ENCODE measurements at regions not wholly inside any gene's neighbourhood (a gene's known extent, or its start where the extent isn't known, plus 50 kb on each side); places are given as distances from the start of the nearest gene placed in this dataset.
"Not testable (repeated sequence)": the region's sequence is repeated elsewhere in the genome, so short reads cannot be mapped to it uniquely, and the experiment has no call there.

DNA sequence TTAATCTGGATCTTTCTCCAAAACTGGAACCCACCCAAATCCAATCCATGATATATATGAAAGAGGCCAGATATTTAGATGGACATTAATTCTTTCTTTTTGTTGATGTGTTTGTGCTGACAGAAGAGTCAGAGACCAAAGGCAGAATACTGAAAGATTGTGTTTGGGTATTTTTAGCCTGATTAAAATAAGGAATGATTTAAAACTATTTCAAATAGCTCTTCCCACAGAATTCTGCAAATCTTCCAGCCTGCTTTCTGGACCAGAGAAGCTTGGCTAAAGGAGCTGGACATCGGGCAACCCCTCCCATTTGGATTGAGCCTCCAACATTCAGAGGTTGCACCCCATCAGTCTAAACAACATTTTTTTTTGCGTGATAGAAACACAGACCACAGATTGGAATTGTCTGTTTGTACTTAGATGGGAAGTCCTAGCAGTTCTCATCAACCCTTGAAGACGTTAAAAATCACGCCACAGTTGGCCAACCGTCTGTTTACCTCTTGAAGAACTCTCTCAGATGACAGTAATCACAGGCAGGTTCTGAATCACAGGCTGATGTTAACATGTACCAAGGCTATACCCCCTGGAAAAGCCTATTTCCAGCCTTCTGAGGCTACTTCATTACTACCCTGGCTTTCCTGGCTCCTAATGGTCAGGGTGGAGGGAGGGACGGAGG lies 155.2 kb upstream of the NRP1 start:
- Histone ChIP-seq H3K9ac (no peak overlapping the region), H3K9me3 (replicated peaks in 1 of 11) (no peaks in the 10 kb centered on the region), H3K27ac (no peak overlapping the region), H3K4me3 (no peak overlapping the region), H3K4me1 (peaks cover 0 to 4% (median 0%) of the 10 kb centered on the region in 10 experiments; a peak in 3 of 20 replicates), H3K36me3 (no peaks in the 10 kb centered on the region), H3K4me2 (no peak overlapping the region), H3K27me3 (no peaks in the 10 kb centered on the region), H4K20me1 (no peaks in the 10 kb centered on the region)
- TF ChIP-seq Cebpa-rat (IDR thresholded peaks at IDR 0.05), result no peak

DNA sequence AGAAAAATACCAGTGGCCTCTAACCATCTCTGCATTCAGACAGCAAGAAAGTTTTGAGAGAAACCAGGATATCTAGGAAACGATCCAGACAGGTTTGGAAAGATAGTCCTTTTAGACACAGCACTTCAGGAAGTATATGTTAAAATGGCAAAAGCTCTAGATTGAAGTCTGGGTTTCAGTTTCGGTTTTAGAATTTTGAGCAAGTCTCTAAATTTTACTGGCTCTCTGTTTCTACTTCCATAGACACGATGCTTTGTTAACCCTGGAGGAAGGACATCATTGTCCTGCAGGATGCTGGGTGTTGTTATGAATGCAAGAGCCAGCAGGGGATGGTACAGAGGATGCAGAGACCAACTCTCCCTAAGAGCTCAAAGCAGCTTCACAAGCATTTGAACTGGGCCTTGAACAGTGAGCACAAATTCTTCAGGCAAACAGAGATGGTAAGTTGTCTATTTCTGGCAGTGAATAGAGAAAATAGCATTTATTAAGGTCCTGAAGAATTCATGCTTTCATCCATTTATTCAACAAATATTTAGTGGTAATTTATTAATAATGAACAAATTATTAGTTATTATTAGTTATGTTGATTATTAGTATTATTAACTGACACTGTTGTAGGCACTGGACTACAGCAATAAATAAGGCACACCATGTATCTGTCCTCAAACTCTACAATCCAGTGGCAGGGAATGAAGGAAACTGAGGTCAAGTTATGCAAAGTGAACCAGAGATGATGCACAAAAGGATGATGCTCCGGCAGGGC lies 152.7 kb upstream of the NRP1 start:
- Histone ChIP-seq H3K4me1 (peaks cover 0 to 11% (median 4%) of the 10 kb centered on the region in 10 experiments; a peak in 11 of 20 replicates), H3K4me3 (no peak overlapping the region), H3K4me2 (peak overlapping the region in 3 of 11 experiments; percentile 5 to 31 (median 28); a peak in 2 of 22 replicates), H3K27ac (0 out of 22 replicates have a peak overlapping the region, but pooled peaks of 1 of the 11 experiments have one; percentile 8), H3K36me3 (no peaks in the 10 kb centered on the region), H3K9ac (no peak overlapping the region), H3K9me3 (replicated peaks in 1 of 11) (no peaks in the 10 kb centered on the region), H4K20me1 (no peaks in the 10 kb centered on the region), H3K27me3 (no peaks in the 10 kb centered on the region)
- no peak for TF ChIP-seq Cebpa-rat (IDR thresholded peaks at IDR 0.05)

DNA sequence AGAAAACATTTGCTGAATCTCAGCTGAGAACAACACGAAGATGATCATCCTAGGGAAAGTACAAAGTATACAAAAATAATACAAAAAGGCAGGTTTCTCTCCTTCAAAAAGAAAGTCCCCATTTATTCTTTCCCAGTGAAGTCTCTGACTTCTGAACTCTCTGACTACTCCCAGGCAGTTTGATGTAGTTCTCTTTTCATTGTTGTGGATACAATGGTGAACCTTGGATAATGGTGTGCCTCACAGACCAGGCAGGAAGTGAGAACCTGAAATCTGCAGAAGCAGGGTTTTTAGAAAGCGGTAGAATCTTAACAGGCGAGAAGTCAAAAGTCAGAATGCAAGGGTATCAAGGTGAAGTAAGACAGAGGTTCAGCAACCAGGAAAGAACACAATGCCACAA lies 150.8 kb upstream of the NRP1 start:
- peaks cover 0 to 13% (median 2%) of the 10 kb centered on the region in 11 experiments; a peak in 6 of 22 replicates for H3K9me3 ChIP-seq (replicated peaks in 1 of 11)
- H4K20me1 ChIP-seq, result no peaks in the 10 kb centered on the region
- H3K4me1 ChIP-seq, result peaks cover 0 to 11% (median 4%) of the 10 kb centered on the region in 10 experiments; a peak in 11 of 20 replicates
- no peak for TF ChIP-seq Cebpa-rat (IDR thresholded peaks at IDR 0.05)
- H3K4me2 ChIP-seq, result no peak overlapping the region
- H3K27me3 ChIP-seq, result no peaks in the 10 kb centered on the region
- H3K9ac ChIP-seq, result no peak overlapping the region
- H3K4me3 ChIP-seq, result no peak overlapping the region
- no peaks in the 10 kb centered on the region for H3K36me3 ChIP-seq
- no peak overlapping the region for H3K27ac ChIP-seq

DNA sequence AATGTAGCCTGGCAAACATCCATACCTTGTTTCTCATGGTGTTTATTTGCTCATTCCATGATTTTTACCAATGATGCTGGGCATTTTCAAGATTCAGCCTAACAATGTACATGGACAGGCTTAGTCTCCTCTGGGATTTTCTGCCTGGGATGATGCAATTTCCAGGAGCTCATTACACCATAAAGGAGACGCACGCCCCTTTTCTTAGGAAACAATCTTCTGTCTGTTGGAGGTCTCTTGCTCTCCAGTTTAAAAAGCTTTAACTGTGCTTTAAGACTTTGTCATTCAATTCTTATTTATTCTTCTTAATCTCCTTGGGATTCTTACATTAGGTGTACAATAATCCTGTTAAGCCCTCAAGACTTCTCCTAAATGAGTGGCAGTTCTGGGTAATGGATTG lies 150.3 kb upstream of the NRP1 start:
- Histone ChIP-seq H3K4me2 (no peak overlapping the region), H4K20me1 (no peaks in the 10 kb centered on the region), H3K9ac (no peak overlapping the region), H3K4me3 (no peak overlapping the region), H3K36me3 (no peaks in the 10 kb centered on the region), H3K27ac (no peak overlapping the region), H3K9me3 (replicated peaks in 1 of 11) (peaks cover 0 to 14% (median 3%) of the 10 kb centered on the region in 11 experiments; a peak in 6 of 22 replicates), H3K4me1 (peaks cover 0 to 11% (median 4%) of the 10 kb centered on the region in 10 experiments; a peak in 11 of 20 replicates), H3K27me3 (no peaks in the 10 kb centered on the region)
- no peak for TF ChIP-seq Cebpa-rat (IDR thresholded peaks at IDR 0.05)

- Histone ChIP-seq H3K27ac (no peak overlapping the region), H3K4me3 (no peak overlapping the region), H3K9me3 (replicated peaks in 1 of 11) (peaks cover 0 to 14% (median 4%) of the 10 kb centered on the region in 11 experiments; a peak in 7 of 22 replicates), H3K9ac (no peak overlapping the region), H3K36me3 (no peaks in the 10 kb centered on the region), H3K4me1 (peaks cover 0 to 11% (median 4%) of the 10 kb centered on the region in 10 experiments; a peak in 11 of 20 replicates), H3K4me2 (peak overlapping the region in 4 of 11 experiments; percentile 6 to 45 (median 22); a peak in 7 of 22 replicates), H3K27me3 (no peaks in the 10 kb centered on the region), H4K20me1 (no peaks in the 10 kb centered on the region)
- no peak for TF ChIP-seq Cebpa-rat (IDR thresholded peaks at IDR 0.05)
Measured at GRCh38 chr10:33483816-33484190, 149.3 kb upstream of the NRP1 start.

GRCh38 chr10:33483124-33483815 lies 148.8 kb upstream of the NRP1 start:
- H3K27ac ChIP-seq, result no peak overlapping the region
- no peak overlapping the region for H3K4me3 ChIP-seq
- H3K36me3 ChIP-seq, result no peaks in the 10 kb centered on the region
- peaks cover 0 to 14% (median 4%) of the 10 kb centered on the region in 11 experiments; a peak in 7 of 22 replicates for H3K9me3 ChIP-seq (replicated peaks in 1 of 11)
- H3K9ac ChIP-seq, result no peak overlapping the region
- H3K4me2 ChIP-seq, result peak overlapping the region in 4 of 11 experiments; percentile 6 to 45 (median 22); a peak in 9 of 22 replicates
- H4K20me1 ChIP-seq, result no peaks in the 10 kb centered on the region
- peaks cover 0 to 11% (median 4%) of the 10 kb centered on the region in 10 experiments; a peak in 11 of 20 replicates for H3K4me1 ChIP-seq
- TF ChIP-seq Cebpa-rat (IDR thresholded peaks at IDR 0.05), result no peak
- H3K27me3 ChIP-seq, result no peaks in the 10 kb centered on the region

GRCh38 chr10:33482486-33482885 lies 148.0 kb upstream of the NRP1 start:
- Histone ChIP-seq H3K27me3 (no peaks in the 10 kb centered on the region), H3K36me3 (no peaks in the 10 kb centered on the region), H3K4me2 (no peak overlapping the region), H4K20me1 (no peaks in the 10 kb centered on the region), H3K4me3 (no peak overlapping the region), H3K4me1 (peaks cover 0 to 11% (median 4%) of the 10 kb centered on the region in 10 experiments; a peak in 11 of 20 replicates), H3K27ac (no peak overlapping the region), H3K9me3 (replicated peaks in 1 of 11) (peaks cover 0 to 14% (median 4%) of the 10 kb centered on the region in 11 experiments; a peak in 7 of 22 replicates), H3K9ac (no peak overlapping the region)
- TF ChIP-seq Cebpa-rat (IDR thresholded peaks at IDR 0.05), result no peak

GRCh38 chr10:33481184-33481583 lies 146.7 kb upstream of the NRP1 start:
- H3K9me3 ChIP-seq (replicated peaks in 1 of 11), result peaks cover 0 to 14% (median 4%) of the 10 kb centered on the region in 11 experiments; a peak in 7 of 22 replicates
- no peaks in the 10 kb centered on the region for H3K27me3 ChIP-seq
- H4K20me1 ChIP-seq, result no peaks in the 10 kb centered on the region
- H3K9ac ChIP-seq, result no peak overlapping the region
- no peak for TF ChIP-seq Cebpa-rat (IDR thresholded peaks at IDR 0.05)
- peaks cover 0 to 11% (median 3%) of the 10 kb centered on the region in 10 experiments; a peak in 10 of 20 replicates for H3K4me1 ChIP-seq
- H3K27ac ChIP-seq, result no peak overlapping the region
- H3K4me3 ChIP-seq, result no peak overlapping the region
- no peak overlapping the region for H3K4me2 ChIP-seq
- H3K36me3 ChIP-seq, result no peaks in the 10 kb centered on the region

DNA sequence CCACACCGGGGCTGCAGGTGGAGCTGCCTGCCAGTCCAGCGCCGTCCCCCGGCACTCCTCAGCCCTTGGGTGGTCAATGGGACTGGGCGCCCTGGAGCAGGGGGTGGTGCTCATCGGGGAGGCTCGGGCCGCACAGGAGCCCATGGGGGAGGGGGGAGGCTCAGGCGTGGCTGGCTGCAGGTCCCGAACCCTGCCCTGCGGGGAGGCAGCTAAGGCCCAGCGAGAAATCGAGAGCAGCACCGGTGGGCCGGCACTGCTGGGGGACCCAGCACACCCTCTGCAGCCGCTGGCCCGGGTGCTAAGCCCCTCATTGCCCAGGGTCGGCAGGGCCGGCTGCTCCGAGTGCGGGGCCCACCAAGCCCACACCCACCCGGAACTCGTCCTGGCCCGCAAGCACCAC lies 145.9 kb upstream of the NRP1 start:
- not testable (repeated sequence) for H4K20me1 ChIP-seq, H3K27me3 ChIP-seq, H3K4me2 ChIP-seq, H3K36me3 ChIP-seq, H3K27ac ChIP-seq, H3K4me3 ChIP-seq, H3K9ac ChIP-seq
- peaks cover 0 to 11% (median 3%) of the 10 kb centered on the region in 10 experiments; a peak in 10 of 20 replicates for H3K4me1 ChIP-seq
- peaks cover 0 to 14% (median 4%) of the 10 kb centered on the region in 11 experiments; a peak in 7 of 22 replicates for H3K9me3 ChIP-seq (replicated peaks in 1 of 11)

All from BLaER1 treated with 17β-estradiol and CSF1 and Interleukin-3, amounts not matched to agents 10 nM and 100 nM (cell line).